ENCODE measurements at regions not wholly inside any gene's neighbourhood (a gene's known extent, or its start where the extent isn't known, plus 50 kb on each side); places are given as distances from the start of the nearest gene placed in this dataset.

GRCh38 chr7:125173571-125173970 is 243.9 kb upstream of the POT1 start:
- TF ChIP-seq CTCF (IDR thresholded peaks at IDR 0.05) = no peak
- TF ChIP-seq ZFX (IDR thresholded peaks at IDR 0.05; ENCODE audit: borderline replicate concordance) = no peak
